Keratinocyte (primary cell): ENCODE measurements at regions not wholly inside any gene's neighbourhood (a gene's known extent, or its start where the extent isn't known, plus 50 kb on each side); places are given as distances from the start of the nearest gene placed in this dataset.

Source experiments
- CTCF ChIP-seq, 3 experiments: IDR thresholded peaks in 1 of 3; conservative IDR thresholded peaks in 1 of 3; optimal IDR thresholded peaks in 1 of 3; 2 replicates in 2 of 3; 3 replicates in 1 of 3; pipeline versions ENCODE3 to v1.5.1; 2011; ENCODE audit warnings: low read length in 3 of 3, mild to moderate bottlenecking in 3 of 3, moderate library complexity in 2 of 3, control low read depth in 1 of 3, inconsistent platforms in 1 of 3; ENCODE audit not compliant: insufficient read depth in 2 of 3; ENCODE audit errors: extremely low read depth in 1 of 3
- EZH2 ChIP-seq: IDR thresholded peaks from one replicate; pipeline ENCODE4 v1.6.1; 2012; ENCODE audit warnings: inconsistent platforms, mild to moderate bottlenecking, low read length, moderate library complexity

GRCh38 chr6:115583290-115583689 is 477.4 kb downstream of the FRK start:
- no peak for TF ChIP-seq CTCF (optimal IDR thresholded peaks at IDR 0.05 in 1 of 3, IDR thresholded peaks at IDR 0.05 in 1 of 3, conservative IDR thresholded peaks at IDR 0.05 in 1 of 3; ENCODE audit: extremely low read depth in 1 of 3, insufficient read depth in 2 of 3, low read length in 3 of 3)
- TF ChIP-seq EZH2, result no peak
